ENCODE measurements at regions not wholly inside any gene's neighbourhood (a gene's known extent, or its start where the extent isn't known, plus 50 kb on each side); places are given as distances from the start of the nearest gene placed in this dataset.
"Not testable (repeated sequence)": the region's sequence is repeated elsewhere in the genome, so short reads cannot be mapped to it uniquely, and the experiment has no call there.

DNA sequence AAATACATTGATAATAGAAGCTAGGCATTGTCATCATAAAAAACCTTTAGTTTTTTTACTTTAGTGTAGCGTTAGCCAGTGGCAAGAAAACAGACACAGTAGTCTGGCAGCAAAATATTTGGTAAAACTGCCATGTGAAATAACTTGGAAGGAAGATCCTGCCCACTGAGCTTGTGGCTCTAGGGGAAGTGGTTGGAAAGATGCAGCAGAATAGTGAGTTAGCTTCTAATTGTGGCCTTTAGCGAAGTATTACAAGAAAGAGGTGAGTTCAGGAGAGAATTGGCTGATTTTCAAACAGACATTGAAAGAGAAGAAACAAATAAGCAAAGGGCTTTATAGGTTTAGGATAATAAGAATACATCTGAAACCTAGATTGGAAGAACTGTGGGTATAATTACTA is 1887.8 kb upstream of the CELF4 start:
- TF ChIP-seq, protein P1, sequence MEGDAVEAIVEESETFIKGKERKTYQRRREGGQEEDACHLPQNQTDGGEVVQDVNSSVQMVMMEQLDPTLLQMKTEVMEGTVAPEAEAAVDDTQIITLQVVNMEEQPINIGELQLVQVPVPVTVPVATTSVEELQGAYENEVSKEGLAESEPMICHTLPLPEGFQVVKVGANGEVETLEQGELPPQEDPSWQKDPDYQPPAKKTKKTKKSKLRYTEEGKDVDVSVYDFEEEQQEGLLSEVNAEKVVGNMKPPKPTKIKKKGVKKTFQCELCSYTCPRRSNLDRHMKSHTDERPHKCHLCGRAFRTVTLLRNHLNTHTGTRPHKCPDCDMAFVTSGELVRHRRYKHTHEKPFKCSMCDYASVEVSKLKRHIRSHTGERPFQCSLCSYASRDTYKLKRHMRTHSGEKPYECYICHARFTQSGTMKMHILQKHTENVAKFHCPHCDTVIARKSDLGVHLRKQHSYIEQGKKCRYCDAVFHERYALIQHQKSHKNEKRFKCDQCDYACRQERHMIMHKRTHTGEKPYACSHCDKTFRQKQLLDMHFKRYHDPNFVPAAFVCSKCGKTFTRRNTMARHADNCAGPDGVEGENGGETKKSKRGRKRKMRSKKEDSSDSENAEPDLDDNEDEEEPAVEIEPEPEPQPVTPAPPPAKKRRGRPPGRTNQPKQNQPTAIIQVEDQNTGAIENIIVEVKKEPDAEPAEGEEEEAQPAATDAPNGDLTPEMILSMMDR (conservative IDR thresholded peaks at IDR 0.05): no peak
- H3K27ac ChIP-seq: peak overlapping the region; percentile 51

DNA sequence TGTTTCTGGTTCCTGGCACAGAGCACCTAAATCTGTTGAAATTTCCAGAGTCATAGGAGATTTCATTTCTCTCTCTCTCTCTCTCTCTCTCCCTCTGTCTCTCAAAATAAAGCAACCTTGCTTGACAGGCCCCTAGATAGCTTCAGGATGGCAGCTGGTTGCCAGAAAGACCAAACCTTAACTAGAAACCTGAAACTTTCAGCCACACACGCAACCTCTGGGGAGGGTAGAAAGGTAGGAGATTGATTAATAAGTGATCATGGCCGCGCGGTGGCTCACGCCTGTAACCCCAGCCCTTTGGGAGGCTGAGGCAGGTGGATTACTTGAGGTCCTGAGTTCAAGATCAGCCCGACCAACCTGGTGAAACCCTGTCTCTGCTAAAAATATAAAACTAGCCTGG is 1885.4 kb upstream of the CELF4 start:
- TF ChIP-seq, protein P1 (conservative IDR thresholded peaks at IDR 0.05): no peak
- no peak overlapping the region for H3K27ac ChIP-seq

DNA sequence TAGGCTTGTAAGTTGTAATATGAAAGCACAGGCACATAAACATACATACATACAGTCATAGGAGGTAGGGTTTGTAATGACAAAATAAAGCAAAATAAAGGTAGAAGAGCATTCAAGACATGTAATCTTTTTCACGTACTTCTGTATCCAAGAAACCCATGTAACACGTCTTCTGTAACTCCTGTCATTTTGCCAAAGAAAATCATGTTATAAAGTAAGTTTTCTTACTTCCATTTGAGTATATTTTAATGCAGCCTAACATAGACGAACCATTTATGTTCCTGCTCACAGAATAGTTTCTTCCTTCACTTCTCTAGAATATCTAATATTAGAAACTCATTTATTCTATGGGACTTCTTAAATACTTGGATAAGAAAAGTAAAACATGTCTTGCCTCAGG is 1884.0 kb upstream of the CELF4 start:
- H3K27ac ChIP-seq: no peak overlapping the region
- TF ChIP-seq, protein P1 (conservative IDR thresholded peaks at IDR 0.05): no peak

DNA sequence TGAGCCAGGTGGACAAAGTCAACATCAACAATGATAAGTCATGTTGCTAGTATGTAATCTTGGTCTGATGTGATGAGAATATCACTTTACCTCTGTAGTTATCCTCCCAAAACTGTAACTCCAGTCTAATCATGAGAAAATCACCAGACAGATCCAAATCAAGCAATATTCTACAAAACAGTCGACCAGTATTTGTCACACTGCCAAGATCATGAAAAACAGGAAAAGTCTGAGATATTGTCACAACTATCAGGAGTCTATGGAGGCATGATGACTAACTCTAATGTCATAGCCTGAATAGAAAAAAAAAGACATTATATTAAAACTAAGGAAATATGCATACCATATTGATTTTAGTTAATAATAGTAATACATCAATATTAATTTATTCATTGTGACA is 1883.3 kb upstream of the CELF4 start:
- TF ChIP-seq, protein P1 (conservative IDR thresholded peaks at IDR 0.05): no peak
- H3K27ac ChIP-seq: no peak overlapping the region

DNA sequence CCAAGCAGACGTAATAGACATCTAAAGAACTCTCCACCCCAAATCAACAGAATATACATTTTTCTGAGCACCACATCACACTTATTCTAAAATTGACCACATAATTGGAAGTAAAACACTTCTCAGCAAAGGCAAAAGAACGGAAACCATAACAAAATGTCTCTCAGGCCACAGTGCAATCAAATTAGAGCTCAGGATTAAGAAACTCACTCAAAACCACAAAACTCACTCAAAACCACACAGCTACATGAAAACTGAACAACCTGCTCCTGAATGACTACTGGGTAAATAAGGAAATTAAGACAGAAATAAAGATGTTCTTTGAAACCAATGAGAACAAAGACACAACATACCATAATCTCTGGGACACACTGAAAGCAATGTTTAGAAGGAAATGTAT is 1879.4 kb upstream of the CELF4 start:
- not testable (repeated sequence) for H3K27ac ChIP-seq

DNA sequence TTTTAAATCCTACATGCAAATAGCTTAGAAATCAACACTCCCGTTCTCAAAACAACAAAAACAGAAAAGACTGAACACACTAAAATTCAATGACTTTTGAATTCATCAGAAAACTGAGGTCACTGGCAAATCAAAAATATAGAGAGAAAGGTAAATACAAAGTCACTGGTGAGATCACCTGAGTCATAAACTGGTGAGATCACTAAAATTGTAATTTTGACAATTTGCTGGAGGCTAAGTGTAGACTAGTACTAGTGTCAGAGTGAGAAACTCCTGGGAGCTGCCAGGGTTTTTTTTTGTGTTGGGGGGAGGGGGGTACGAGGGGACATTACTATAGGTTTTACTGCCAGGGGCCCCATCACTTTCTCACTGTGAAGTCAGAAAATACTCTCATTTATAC is 1876.0 kb upstream of the CELF4 start:
- TF ChIP-seq, protein P1 (conservative IDR thresholded peaks at IDR 0.05): no peak
- no peak overlapping the region for H3K27ac ChIP-seq

DNA sequence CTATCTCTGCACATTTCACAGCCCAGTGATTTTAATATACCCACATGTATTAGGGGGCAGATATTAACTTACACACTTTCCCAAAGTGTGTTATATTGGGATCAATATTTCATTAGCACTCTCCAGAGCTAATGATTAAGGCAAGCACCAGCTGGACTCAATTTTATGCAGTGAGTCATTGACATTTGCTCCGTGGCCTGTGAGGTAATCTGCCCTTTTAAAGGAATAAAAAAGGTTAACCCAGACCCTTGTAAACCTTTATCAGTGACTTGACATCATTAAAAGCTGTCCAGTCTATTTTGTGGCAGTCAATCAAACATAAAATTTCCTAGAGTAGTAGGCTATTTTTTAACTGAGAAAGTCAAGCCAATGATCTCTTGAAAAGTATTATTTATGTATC is 1870.4 kb upstream of the CELF4 start:
- TF ChIP-seq, protein P1 (conservative IDR thresholded peaks at IDR 0.05): no peak
- H3K27ac ChIP-seq: peak overlapping the region; percentile 73

DNA sequence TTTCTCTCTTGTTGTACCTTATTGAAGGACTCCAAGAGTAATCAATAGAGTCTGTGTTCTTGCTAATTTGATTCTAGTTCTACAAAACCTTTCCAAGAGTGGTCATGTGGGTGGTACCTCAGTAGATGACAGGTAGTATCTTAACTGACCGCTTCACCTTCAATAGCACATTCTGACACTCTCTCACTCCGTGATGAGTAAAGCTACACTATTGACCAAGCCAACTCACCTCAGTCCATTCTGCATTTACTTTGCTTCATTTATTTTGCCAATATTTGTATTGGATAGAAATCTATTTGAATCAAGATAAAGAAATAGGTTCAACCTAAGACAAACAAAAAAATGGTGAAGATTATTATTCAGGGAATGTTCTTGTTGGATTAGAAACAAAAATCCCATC is 1869.6 kb upstream of the CELF4 start:
- peak overlapping the region; percentile 73 for H3K27ac ChIP-seq
- TF ChIP-seq, protein P1 (conservative IDR thresholded peaks at IDR 0.05): no peak

Measured in VCaP (cell line).